Natural killer cell (primary cell): ENCODE measurements at regions not wholly inside any gene's neighbourhood (a gene's known extent, or its start where the extent isn't known, plus 50 kb on each side); places are given as distances from the start of the nearest gene placed in this dataset.

Source experiments
- ATAC-seq, 3 donors: fragments of 150-1000 bp in 2 of 3; fragments of 200-7000 bp in 1 of 3; cut with Tn5 transposase; 1 replicate in 1 of 3; 2 replicates in 2 of 3; pipeline ENCODE4 v1.10.0; 2021; ENCODE audit warnings: mild to moderate bottlenecking in 2 of 3, moderate library complexity in 2 of 3
- DNase-seq, 2 donors: peaks; one replicate each; pipeline versions ENCODE4 v3.0.0 to v3.0.0-alpha.2; 2013 to 2021; ENCODE audit warnings: mixed read lengths in 1 of 2
- H3K27ac ChIP-seq: one replicate; pipeline ENCODE4 v1.5.1; 2013; ENCODE audit warnings: mild to moderate bottlenecking, low read length
- H3K27me3 ChIP-seq: one replicate; pipeline ENCODE4 v1.6.1; 2013; ENCODE audit warnings: low read length; ENCODE audit not compliant: control insufficient read depth, insufficient read depth
- H3K36me3 ChIP-seq: one replicate; pipeline ENCODE4 v1.6.1; 2013; ENCODE audit warnings: low read length; ENCODE audit not compliant: control insufficient read depth, insufficient read depth
- H3K4me1 ChIP-seq: one replicate; pipeline ENCODE4 v1.6.1; 2013; ENCODE audit warnings: low read length; ENCODE audit not compliant: control insufficient read depth, insufficient read depth
- H3K4me3 ChIP-seq: one replicate; pipeline ENCODE4 v1.5.1; 2013; ENCODE audit warnings: low read length
- H3K9me3 ChIP-seq: one replicate; pipeline ENCODE4 v1.6.1; 2013; ENCODE audit warnings: low read length; ENCODE audit not compliant: control insufficient read depth, insufficient read depth
- H3K27ac Mint-ChIP-seq, 2 donors: one replicate each; pipeline ENCODE4 v1.8.0; 2022; ENCODE audit warnings: mild to moderate bottlenecking in 2 of 2, mixed read lengths in 2 of 2, moderate library complexity in 1 of 2
- H3K27me3 Mint-ChIP-seq, 2 donors: one replicate each; pipeline ENCODE4 v1.8.0; 2022; ENCODE audit warnings: low read depth in 2 of 2, mixed read lengths in 2 of 2
- H3K36me3 Mint-ChIP-seq: one replicate; pipeline ENCODE4 v1.8.0; 2022; ENCODE audit warnings: mixed read lengths
- H3K4me1 Mint-ChIP-seq, 2 donors: one replicate each; pipeline ENCODE4 v1.8.0; 2022; ENCODE audit warnings: mixed read lengths in 2 of 2
- H3K4me3 Mint-ChIP-seq: one replicate; pipeline ENCODE4 v1.8.0; 2022; ENCODE audit warnings: mild to moderate bottlenecking, moderate library complexity, mixed read lengths
- H3K9me3 Mint-ChIP-seq, 2 donors: one replicate each; pipeline ENCODE4 v1.8.0; 2022; ENCODE audit warnings: mixed read lengths in 2 of 2
- CTCF ChIP-seq: fragments of 200-600 bp; IDR thresholded peaks from one replicate; pipeline ENCODE4 v1.8.0; 2022; ENCODE audit warnings: antibody characterized with exemption
- WGBS: methylation state at CpG from one replicate; pipeline ENCODE4 v1.1.7; 2013; ENCODE audit warnings: missing lambda C conversion rate; ENCODE audit not compliant: insufficient coverage; 5-methylcytosine and 5-hydroxymethylcytosine counted together
- intact Hi-C: fragments of 100-400 bp; cut with micrococcal nuclease; formaldehyde crosslinking; loops from one replicate; pipeline ENCODE4 v1.14.2; 2022

- H3K4me3 Mint-ChIP-seq: no peak overlapping the region
- Histone ChIP-seq H3K27me3 (peaks cover 2% of the 10 kb centered on the region), H3K9me3 (no peaks in the 10 kb centered on the region), H3K4me3 (no peak overlapping the region), H3K4me1 (no peaks in the 10 kb centered on the region), H3K36me3 (no peaks in the 10 kb centered on the region), H3K27ac (no peak overlapping the region)
- H3K27me3 Mint-ChIP-seq: peaks cover 28 to 30% of the 10 kb centered on the region in 2 donors
- intact Hi-C loops: no loop called here
- no peaks in the 10 kb centered on the region for H3K4me1 Mint-ChIP-seq
- no peak for DNase-seq
- no peaks in the 10 kb centered on the region for H3K9me3 Mint-ChIP-seq
- no peak for TF ChIP-seq CTCF
- H3K36me3 Mint-ChIP-seq: no peaks in the 10 kb centered on the region
- H3K27ac Mint-ChIP-seq: no peak overlapping the region
- ATAC-seq: no peak
- 86% methylated on average over 10 of the region's 10 CpGs for WGBS
Observed at GRCh38 chr2:834233-834632, 116.4 kb upstream of the SNTG2 start.

- TF ChIP-seq CTCF: no peak
- Histone ChIP-seq H3K36me3 (no peaks in the 10 kb centered on the region), H3K4me3 (no peak overlapping the region), H3K4me1 (no peaks in the 10 kb centered on the region), H3K9me3 (no peaks in the 10 kb centered on the region), H3K27me3 (peaks cover 2% of the 10 kb centered on the region), H3K27ac (no peak overlapping the region)
- Mint-ChIP-seq H3K27ac (no peak overlapping the region), H3K4me3 (no peak overlapping the region), H3K9me3 (no peaks in the 10 kb centered on the region), H3K27me3 (peaks cover 22% of the 10 kb centered on the region in 2 donors), H3K36me3 (no peaks in the 10 kb centered on the region), H3K4me1 (no peaks in the 10 kb centered on the region)
- intact Hi-C loops: no loop called here
- 0% methylated on average over 4 of the region's 5 CpGs for WGBS
- DNase-seq (no peak), ATAC-seq (peak in 1 of 3 donors; percentile 53)
Observed at GRCh38 chr2:833180-833579, 117.5 kb upstream of the SNTG2 start.

GRCh38 chr2:832635-833034 is 118.0 kb upstream of the SNTG2 start:
- no peaks in the 10 kb centered on the region for H3K4me1 Mint-ChIP-seq
- no peaks in the 10 kb centered on the region for H3K9me3 ChIP-seq
- no peaks in the 10 kb centered on the region for H3K36me3 Mint-ChIP-seq
- no peak for ATAC-seq
- no peak overlapping the region for H3K27ac ChIP-seq
- no peak overlapping the region for H3K4me3 Mint-ChIP-seq
- intact Hi-C loops: no loop called here
- H3K27me3 Mint-ChIP-seq: peaks cover 17% of the 10 kb centered on the region in 2 donors
- H3K4me1 ChIP-seq: no peaks in the 10 kb centered on the region
- no peak for TF ChIP-seq CTCF
- H3K36me3 ChIP-seq: no peaks in the 10 kb centered on the region
- H3K9me3 Mint-ChIP-seq: no peaks in the 10 kb centered on the region
- H3K4me3 ChIP-seq: no peak overlapping the region
- H3K27me3 ChIP-seq: peaks cover 2% of the 10 kb centered on the region
- DNase-seq: no peak
- WGBS: 29% methylated on average over 2 of the region's 2 CpGs
- H3K27ac Mint-ChIP-seq: no peak overlapping the region

- Mint-ChIP-seq H3K36me3 (no peaks in the 10 kb centered on the region), H3K4me1 (no peaks in the 10 kb centered on the region), H3K27me3 (peaks cover 16 to 17% of the 10 kb centered on the region in 2 donors), H3K4me3 (no peak overlapping the region), H3K27ac (no peak overlapping the region), H3K9me3 (no peaks in the 10 kb centered on the region)
- TF ChIP-seq CTCF: no peak
- Histone ChIP-seq H3K27ac (no peak overlapping the region), H3K27me3 (peaks cover 1% of the 10 kb centered on the region), H3K36me3 (no peaks in the 10 kb centered on the region), H3K4me3 (no peak overlapping the region), H3K4me1 (no peaks in the 10 kb centered on the region), H3K9me3 (no peaks in the 10 kb centered on the region)
- 50% methylated on average over 4 of the region's 5 CpGs for WGBS
- ATAC-seq (no peak), DNase-seq (no peak)
- intact Hi-C loops: no loop called here
Observed at GRCh38 chr2:831622-832021, 119.0 kb upstream of the SNTG2 start.
